GM12865 (cell line): ENCODE measurements at regions not wholly inside any gene's neighbourhood (a gene's known extent, or its start where the extent isn't known, plus 50 kb on each side); places are given as distances from the start of the nearest gene placed in this dataset.
A peak's percentile ranks its signal among the peaks of the same experiment; 100 is the strongest.

Experiments used
- DNase-seq: peaks from one replicate; pipeline ENCODE4 v3.0.0; 2010; ENCODE audit warnings: low read depth
- H3K4me3 ChIP-seq: 2 replicates; pipeline ENCODE4 v1.5.1; 2011; ENCODE audit warnings: mild to moderate bottlenecking, low read depth, low read length, control low read depth
- TF ChIP-seq, protein P1 (sequence below): IDR thresholded peaks from 2 replicates; pipeline ENCODE4 v1.5.1; 2011; ENCODE audit warnings: low read length, control low read depth, low read depth, inconsistent platforms; ENCODE audit not compliant: insufficient read depth; ENCODE audit errors: missing control alignments

DNA sequence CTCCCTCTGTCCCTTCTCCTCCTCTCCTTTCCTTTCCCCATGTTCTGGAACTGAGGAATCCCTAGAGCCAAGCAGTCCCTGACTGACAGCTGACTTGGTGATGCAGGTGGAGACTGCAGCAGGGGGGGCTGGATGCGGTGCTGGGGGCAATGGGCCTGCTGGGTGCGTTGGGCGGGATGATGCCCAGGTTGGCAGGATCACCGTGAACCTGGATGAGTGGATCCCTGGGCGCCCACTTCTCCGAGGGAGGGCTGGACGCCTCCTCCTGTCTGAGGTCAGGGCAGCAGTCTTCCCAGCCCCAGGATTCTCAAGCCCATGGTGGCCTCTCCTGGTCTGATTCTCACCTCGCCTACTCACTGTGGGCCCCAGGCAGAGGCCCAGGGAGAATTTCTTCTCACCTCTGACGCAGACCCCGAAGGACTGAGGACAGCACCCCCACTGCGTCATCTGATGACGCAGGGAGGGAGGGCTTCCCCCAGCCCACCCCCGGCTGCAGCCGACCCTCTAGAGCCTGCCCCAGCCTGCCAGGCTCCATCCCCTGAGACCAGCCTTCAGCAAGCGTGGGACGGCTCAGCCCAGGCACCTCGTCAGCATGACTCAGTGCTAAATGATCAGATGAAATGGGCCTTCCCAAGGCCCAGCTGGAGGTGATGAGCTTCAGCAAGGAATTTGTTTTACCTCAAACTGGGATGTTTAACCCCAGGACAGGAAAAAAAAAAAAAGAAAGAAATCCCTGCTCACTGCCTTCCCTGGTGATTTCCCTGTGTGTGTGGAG is 188.0 kb upstream of the TNRC6C start:
- TF ChIP-seq, protein P1, sequence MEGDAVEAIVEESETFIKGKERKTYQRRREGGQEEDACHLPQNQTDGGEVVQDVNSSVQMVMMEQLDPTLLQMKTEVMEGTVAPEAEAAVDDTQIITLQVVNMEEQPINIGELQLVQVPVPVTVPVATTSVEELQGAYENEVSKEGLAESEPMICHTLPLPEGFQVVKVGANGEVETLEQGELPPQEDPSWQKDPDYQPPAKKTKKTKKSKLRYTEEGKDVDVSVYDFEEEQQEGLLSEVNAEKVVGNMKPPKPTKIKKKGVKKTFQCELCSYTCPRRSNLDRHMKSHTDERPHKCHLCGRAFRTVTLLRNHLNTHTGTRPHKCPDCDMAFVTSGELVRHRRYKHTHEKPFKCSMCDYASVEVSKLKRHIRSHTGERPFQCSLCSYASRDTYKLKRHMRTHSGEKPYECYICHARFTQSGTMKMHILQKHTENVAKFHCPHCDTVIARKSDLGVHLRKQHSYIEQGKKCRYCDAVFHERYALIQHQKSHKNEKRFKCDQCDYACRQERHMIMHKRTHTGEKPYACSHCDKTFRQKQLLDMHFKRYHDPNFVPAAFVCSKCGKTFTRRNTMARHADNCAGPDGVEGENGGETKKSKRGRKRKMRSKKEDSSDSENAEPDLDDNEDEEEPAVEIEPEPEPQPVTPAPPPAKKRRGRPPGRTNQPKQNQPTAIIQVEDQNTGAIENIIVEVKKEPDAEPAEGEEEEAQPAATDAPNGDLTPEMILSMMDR, result no peak
- no peak for DNase-seq
- no peak overlapping the region for H3K4me3 ChIP-seq

DNA sequence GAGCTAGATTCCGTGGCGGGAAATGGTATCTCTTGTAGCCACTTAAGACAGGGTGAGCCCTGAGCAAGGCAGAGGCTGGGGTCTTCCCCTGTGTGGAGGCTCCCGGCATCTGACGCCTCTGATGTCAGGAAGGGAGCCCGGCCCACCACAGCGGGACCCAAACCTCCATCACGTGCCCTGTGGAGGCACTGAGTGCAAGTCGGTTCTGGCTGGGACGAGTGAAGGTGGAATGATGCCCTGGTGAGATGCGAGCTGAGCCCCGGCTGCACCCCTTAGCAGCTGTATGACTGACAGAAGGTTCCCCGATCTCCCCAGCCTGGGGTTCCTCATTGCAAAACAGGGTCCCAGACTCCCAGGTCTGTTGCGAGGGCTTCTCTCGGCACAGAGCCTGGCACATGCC is 187.4 kb upstream of the TNRC6C start:
- H3K4me3 ChIP-seq, result no peak overlapping the region
- TF ChIP-seq, protein P1, result no peak
- DNase-seq, result no peak

DNA sequence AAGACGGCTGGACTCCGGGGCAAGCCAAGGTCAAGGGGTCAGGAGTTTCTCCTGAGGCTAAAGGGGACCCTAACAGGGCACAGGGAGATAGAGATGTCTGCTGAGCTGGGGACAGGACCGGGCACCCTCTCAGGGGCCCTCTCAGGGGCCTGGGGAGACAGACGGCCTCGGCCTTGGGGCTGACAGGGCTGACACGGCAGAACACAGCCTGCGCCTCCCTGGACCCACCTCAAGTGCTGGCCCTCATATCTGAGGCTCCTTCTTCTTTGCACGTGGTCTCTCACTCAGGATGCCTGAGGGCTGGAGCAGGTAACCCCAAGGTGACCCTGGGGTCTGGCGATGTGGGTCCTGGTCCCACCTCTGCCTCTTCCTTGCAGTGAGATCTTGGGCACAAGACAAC is 186.9 kb upstream of the TNRC6C start:
- TF ChIP-seq, protein P1, result no peak
- DNase-seq, result no peak
- no peak overlapping the region for H3K4me3 ChIP-seq

DNA sequence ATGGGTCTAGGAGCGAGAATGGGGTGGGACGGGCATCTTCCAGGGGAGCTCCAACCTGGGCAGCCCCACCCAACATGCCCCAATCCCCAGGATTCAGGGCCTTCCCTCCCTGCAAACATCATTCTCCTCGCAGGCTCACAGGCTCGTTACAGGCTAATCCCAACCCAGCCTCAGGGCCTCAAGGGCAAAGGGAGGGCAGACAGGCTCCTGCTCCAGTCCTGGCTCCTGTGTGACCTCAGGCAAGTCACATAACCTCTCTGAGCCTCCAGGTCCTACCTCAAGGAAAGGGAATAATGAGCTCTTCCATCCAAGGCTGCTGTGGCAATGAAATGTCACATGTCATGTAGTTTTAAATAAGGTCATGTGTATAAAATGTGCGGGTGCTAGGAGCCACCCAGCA is 186.5 kb upstream of the TNRC6C start:
- no peak overlapping the region for H3K4me3 ChIP-seq
- TF ChIP-seq, protein P1, result no peak
- DNase-seq, result no peak

DNA sequence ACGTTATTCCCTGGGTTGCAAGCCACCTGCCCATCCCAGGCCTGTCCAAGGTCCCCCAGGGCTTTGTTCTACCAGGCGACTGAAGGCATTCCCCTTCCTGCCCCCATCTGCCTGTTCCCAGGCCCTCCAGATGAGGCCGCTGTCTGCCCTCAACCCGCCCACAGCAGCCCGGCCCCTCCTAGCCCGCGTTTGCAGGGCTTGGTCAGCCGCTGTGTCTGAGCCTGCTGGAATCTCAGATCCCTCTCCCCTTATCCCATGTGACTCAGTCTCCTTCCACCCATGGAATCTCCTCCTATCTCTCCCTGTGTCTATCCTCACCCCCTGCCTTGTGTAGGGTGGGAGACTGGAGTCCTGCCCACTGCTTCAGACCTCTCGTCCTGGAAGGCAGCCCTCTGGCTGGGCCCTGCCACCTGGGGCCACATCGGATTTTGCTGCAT is 186.0 kb upstream of the TNRC6C start:
- TF ChIP-seq, protein P1, result peak; percentile 80
- peak; percentile 57 for DNase-seq
- H3K4me3 ChIP-seq, result no peak overlapping the region

DNA sequence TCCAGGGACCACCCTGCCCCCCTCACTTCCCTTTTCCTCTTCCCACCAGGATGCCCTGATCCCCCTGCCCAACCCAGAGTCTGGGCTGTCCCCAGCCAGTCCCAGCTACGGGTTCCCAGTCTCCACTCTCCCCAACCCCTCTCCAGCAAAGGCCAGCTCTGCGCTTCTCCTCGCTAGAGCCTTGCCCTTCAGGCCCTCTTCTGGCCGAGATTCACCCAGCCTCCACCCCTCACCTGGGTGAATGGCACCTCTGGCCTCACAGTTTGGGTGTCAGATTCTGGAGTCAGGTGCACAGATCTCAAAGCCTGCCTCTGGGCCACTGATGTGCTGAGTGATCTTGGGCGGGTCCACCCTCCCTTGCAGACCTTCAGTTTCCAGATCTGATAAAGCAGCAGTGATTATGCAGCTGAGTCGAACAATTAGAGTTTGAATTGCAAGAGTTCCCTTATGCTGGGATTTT is 185.6 kb upstream of the TNRC6C start:
- TF ChIP-seq, protein P1, result no peak
- H3K4me3 ChIP-seq, result no peak overlapping the region
- no peak for DNase-seq

DNA sequence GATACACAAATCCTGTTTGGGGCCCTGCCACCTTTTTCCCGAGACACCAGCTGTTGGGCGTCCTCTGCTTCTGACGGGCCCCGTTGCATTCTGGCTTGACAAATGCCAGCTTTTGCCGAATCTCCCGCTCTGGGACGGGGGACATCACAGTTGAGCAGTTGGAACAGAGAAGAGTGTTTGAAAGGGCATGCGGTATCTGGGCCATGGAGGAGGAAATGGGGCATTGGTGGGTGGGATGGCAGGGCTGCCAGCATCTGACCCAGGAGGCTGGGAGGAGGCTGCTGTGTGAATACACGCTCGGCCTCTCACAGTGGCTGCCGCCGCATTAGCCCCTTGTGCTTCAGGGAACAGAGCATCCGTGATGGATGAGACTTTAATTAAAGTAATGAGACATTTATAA is 184.3 kb upstream of the TNRC6C start:
- no peak for DNase-seq
- TF ChIP-seq, protein P1, result no peak
- H3K4me3 ChIP-seq, result no peak overlapping the region
